HS-27A (cell line): ENCODE measurements at regions not wholly inside any gene's neighbourhood (a gene's known extent, or its start where the extent isn't known, plus 50 kb on each side); places are given as distances from the start of the nearest gene placed in this dataset.
"Not testable (repeated sequence)": the region's sequence is repeated elsewhere in the genome, so short reads cannot be mapped to it uniquely, and the experiment has no call there.

Source experiments
- DNase-seq: peaks from one replicate; pipeline ENCODE4 v3.0.0-alpha.2; 2012; ENCODE audit warnings: low read depth, missing footprints

GRCh38 chr18:45342166-45342565 is 273.1 kb upstream of the SLC14A2 start:
- no peak for DNase-seq

- no peak for DNase-seq
Measured at GRCh38 chr18:45342653-45343052, 272.6 kb upstream of the SLC14A2 start.

- no peak for DNase-seq
Measured at GRCh38 chr18:45343365-45343764, 271.9 kb upstream of the SLC14A2 start.

- not testable (repeated sequence) for DNase-seq
Measured at GRCh38 chr18:45344680-45345079, 270.6 kb upstream of the SLC14A2 start.

GRCh38 chr18:45349019-45349418 is 266.3 kb upstream of the SLC14A2 start:
- no peak for DNase-seq

GRCh38 chr18:45349467-45349866 is 265.8 kb upstream of the SLC14A2 start:
- DNase-seq, result no peak

GRCh38 chr18:45350404-45351156 is 264.7 kb upstream of the SLC14A2 start:
- DNase-seq, result no peak

- no peak for DNase-seq
Measured at GRCh38 chr18:45352874-45353273, 262.4 kb upstream of the SLC14A2 start.

- DNase-seq, result no peak
Measured at GRCh38 chr18:45353530-45353929, 261.7 kb upstream of the SLC14A2 start.

GRCh38 chr18:45355944-45356520 is 259.2 kb upstream of the SLC14A2 start:
- DNase-seq, result no peak

GRCh38 chr18:45357686-45358470 is 257.4 kb upstream of the SLC14A2 start:
- no peak for DNase-seq

- DNase-seq, result no peak
Measured at GRCh38 chr18:45359275-45360009, 255.8 kb upstream of the SLC14A2 start.

GRCh38 chr18:45361125-45361851 is 254.0 kb upstream of the SLC14A2 start:
- no peak for DNase-seq

- no peak for DNase-seq
Measured at GRCh38 chr18:45363196-45363595, 252.1 kb upstream of the SLC14A2 start.

- no peak for DNase-seq
Measured at GRCh38 chr18:45365835-45366234, 249.4 kb upstream of the SLC14A2 start.

- DNase-seq, result no peak
Measured at GRCh38 chr18:45370255-45371010, 244.8 kb upstream of the SLC14A2 start.

- DNase-seq, result no peak
Measured at GRCh38 chr18:45373286-45373880, 241.9 kb upstream of the SLC14A2 start.

- DNase-seq, result no peak
Measured at GRCh38 chr18:45374236-45374635, 241.0 kb upstream of the SLC14A2 start.

GRCh38 chr18:45374878-45375630 is 240.2 kb upstream of the SLC14A2 start:
- no peak for DNase-seq

- DNase-seq, result no peak
Measured at GRCh38 chr18:45376193-45376592, 239.1 kb upstream of the SLC14A2 start.
